ENCODE measurements at regions not wholly inside any gene's neighbourhood (a gene's known extent, or its start where the extent isn't known, plus 50 kb on each side); places are given as distances from the start of the nearest gene placed in this dataset.

DNA sequence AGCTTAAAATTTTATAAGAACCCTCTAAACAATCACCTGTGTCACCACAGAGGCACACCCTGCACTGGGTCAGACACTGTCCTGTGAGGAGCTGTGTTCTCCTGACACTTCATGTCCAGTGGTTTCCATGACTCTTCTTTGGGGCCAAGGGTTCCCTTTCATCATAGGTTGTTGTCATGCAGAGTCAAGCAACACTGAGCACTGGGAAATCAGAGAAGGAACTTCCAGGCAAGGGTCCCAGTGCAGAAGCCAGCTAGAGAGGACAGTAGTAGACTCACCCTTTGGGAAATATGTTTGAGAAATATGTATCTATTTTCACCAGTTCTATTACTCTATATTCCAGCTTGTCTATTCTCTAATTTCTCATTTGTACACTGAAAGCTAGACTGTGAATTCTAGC lies 56.4 kb upstream of the PRSS58 start:
- no TSS peak for BruUV-seq (replicated peaks)
- Histone ChIP-seq H3K27ac (ENCODE audit: low read depth, low read length) (no peak overlapping the region), H3K9me3 (ENCODE audit: control insufficient read depth in 1 of 2, insufficient read depth in 1 of 2, low read depth in 1 of 2, low read length in 2 of 2) (no peaks in the 10 kb centered on the region), H2AFZ (ENCODE audit: low read depth, low read length, poor library complexity, severe bottlenecking) (no peak overlapping the region), H3K27me3 (ENCODE audit: insufficient read depth, low read length) (peaks cover 12% of the 10 kb centered on the region; the same call in 1 of the 2 replicates), H3K79me2 (ENCODE audit: insufficient read depth, low read length) (no peaks in the 10 kb centered on the region), H3K4me2 (ENCODE audit: low read length) (no peak overlapping the region), H3K9ac (ENCODE audit: low read length) (no peak overlapping the region), H3K4me1 (ENCODE audit: control insufficient read depth in 1 of 2, insufficient read depth in 2 of 2, low read length in 2 of 2) (no peaks in the 10 kb centered on the region), H3K36me3 (ENCODE audit: control insufficient read depth in 1 of 2, insufficient read depth in 2 of 2, low read length in 2 of 2) (no peaks in the 10 kb centered on the region), H4K20me1 (ENCODE audit: insufficient read depth) (no peaks in the 10 kb centered on the region), H3K9me2 (ENCODE audit: insufficient read depth) (no peaks in the 10 kb centered on the region), H3K4me3 (replicated peaks in 1 of 2; ENCODE audit: low read depth in 1 of 2, low read length in 2 of 2) (no peak overlapping the region)
- ChIA-PET RAD21 (ENCODE audit: low non-redundant PET in 1 of 2, low total read pairs in 2 of 2, uncharacterized antibody in 2 of 2, unreplicated experiment in 2 of 2) (no interaction called here), POLR2A (no interaction called here), CTCF (interaction anchor here (1.7 to 3.6 kb wide), 2 partner anchors 10 kb away, joined by 6 to 17 read pairs; no protein-coding TSS in a partner anchor)
- intact Hi-C loops (cut with micrococcal nuclease): no loop called here
- no peak for TF ChIP-seq ATF3 (IDR thresholded peaks at IDR 0.05)
- TF ChIP-seq, protein P1, sequence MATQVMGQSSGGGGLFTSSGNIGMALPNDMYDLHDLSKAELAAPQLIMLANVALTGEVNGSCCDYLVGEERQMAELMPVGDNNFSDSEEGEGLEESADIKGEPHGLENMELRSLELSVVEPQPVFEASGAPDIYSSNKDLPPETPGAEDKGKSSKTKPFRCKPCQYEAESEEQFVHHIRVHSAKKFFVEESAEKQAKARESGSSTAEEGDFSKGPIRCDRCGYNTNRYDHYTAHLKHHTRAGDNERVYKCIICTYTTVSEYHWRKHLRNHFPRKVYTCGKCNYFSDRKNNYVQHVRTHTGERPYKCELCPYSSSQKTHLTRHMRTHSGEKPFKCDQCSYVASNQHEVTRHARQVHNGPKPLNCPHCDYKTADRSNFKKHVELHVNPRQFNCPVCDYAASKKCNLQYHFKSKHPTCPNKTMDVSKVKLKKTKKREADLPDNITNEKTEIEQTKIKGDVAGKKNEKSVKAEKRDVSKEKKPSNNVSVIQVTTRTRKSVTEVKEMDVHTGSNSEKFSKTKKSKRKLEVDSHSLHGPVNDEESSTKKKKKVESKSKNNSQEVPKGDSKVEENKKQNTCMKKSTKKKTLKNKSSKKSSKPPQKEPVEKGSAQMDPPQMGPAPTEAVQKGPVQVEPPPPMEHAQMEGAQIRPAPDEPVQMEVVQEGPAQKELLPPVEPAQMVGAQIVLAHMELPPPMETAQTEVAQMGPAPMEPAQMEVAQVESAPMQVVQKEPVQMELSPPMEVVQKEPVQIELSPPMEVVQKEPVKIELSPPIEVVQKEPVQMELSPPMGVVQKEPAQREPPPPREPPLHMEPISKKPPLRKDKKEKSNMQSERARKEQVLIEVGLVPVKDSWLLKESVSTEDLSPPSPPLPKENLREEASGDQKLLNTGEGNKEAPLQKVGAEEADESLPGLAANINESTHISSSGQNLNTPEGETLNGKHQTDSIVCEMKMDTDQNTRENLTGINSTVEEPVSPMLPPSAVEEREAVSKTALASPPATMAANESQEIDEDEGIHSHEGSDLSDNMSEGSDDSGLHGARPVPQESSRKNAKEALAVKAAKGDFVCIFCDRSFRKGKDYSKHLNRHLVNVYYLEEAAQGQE (IDR thresholded peaks at IDR 0.05; ENCODE audit: low read depth): no peak
- ATAC-seq: no peak
- no peak for DNase-seq (ENCODE audit: low read depth, low spot score)

DNA sequence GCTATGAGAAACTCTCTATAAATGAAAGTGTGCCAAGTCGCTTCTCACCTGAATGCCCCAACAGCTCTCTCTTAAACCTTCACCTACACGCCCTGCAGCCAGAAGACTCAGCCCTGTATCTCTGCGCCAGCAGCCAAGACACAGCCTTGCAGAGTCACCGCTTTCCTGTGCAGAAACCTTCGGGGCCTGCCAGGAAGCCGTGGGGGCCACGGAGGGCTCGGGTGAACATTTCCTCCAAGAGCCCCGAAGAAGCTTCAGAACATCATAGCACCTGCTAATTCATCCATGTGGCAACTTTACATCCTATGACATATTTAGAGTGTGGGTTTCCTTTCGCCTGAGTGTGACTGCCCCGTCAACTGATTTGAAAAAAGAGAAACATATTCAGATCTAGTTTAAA lies 55.7 kb upstream of the PRSS58 start:
- ChIA-PET POLR2A (no interaction called here), CTCF (interaction anchor here (1.6 to 3.6 kb wide), 2 partner anchors 10 to 11 kb away, joined by 4 to 17 read pairs; no protein-coding TSS in a partner anchor), RAD21 (ENCODE audit: low non-redundant PET in 1 of 2, low total read pairs in 2 of 2, uncharacterized antibody in 2 of 2, unreplicated experiment in 2 of 2) (no interaction called here)
- H3K9ac ChIP-seq (ENCODE audit: low read length): no peak overlapping the region
- no peaks in the 10 kb centered on the region for H3K36me3 ChIP-seq (ENCODE audit: control insufficient read depth in 1 of 2, insufficient read depth in 2 of 2, low read length in 2 of 2)
- TF ChIP-seq, protein P1 (IDR thresholded peaks at IDR 0.05; ENCODE audit: low read depth): no peak
- no peak overlapping the region for H2AFZ ChIP-seq (ENCODE audit: low read depth, low read length, poor library complexity, severe bottlenecking)
- H3K27ac ChIP-seq (ENCODE audit: low read depth, low read length): no peak overlapping the region
- no peaks in the 10 kb centered on the region for H3K4me1 ChIP-seq (ENCODE audit: control insufficient read depth in 1 of 2, insufficient read depth in 2 of 2, low read length in 2 of 2)
- no peaks in the 10 kb centered on the region for H3K79me2 ChIP-seq (ENCODE audit: insufficient read depth, low read length)
- H4K20me1 ChIP-seq (ENCODE audit: insufficient read depth): no peaks in the 10 kb centered on the region
- no peaks in the 10 kb centered on the region for H3K9me2 ChIP-seq (ENCODE audit: insufficient read depth)
- H3K27me3 ChIP-seq (ENCODE audit: insufficient read depth, low read length): peaks cover 12% of the 10 kb centered on the region; the same call in 1 of the 2 replicates
- intact Hi-C loops (cut with micrococcal nuclease): no loop called here
- ATAC-seq (no peak), DNase-seq (ENCODE audit: low read depth, low spot score) (no peak)
- no peaks in the 10 kb centered on the region for H3K9me3 ChIP-seq (ENCODE audit: control insufficient read depth in 1 of 2, insufficient read depth in 1 of 2, low read depth in 1 of 2, low read length in 2 of 2)
- no peak overlapping the region for H3K4me3 ChIP-seq (replicated peaks in 1 of 2; ENCODE audit: low read depth in 1 of 2, low read length in 2 of 2)
- H3K4me2 ChIP-seq (ENCODE audit: low read length): no peak overlapping the region
- no TSS peak for BruUV-seq (replicated peaks)

Measured in HCT116 (cell line).